ENCODE measurements at regions not wholly inside any gene's neighbourhood (a gene's known extent, or its start where the extent isn't known, plus 50 kb on each side); places are given as distances from the start of the nearest gene placed in this dataset.
"Not testable (repeated sequence)": the region's sequence is repeated elsewhere in the genome, so short reads cannot be mapped to it uniquely, and the experiment has no call there.

DNA sequence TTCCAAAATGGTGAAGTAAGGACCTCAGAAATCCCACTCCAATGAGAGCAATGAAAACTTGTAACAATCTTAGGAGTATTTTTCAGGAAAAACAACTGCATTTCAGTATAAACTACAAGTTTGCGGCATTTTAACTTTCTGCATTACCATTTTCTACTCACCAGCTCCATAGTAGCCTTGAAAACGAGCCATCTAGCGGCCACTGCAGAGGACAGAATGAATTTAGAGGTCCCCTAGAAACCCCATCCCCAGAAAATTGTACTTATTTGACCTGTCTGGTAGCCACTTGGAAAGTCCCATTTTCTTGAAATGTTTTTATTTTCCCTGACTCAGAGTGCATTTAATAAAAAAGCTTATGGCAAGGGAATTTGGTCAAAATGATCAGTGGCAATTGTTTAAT, 205.4 kb upstream of the ITGA1 start:
- ATAC-seq, result no peak
- DNase-seq, result no peak
- intact Hi-C loops (cut with micrococcal nuclease), result no loop called here

- intact Hi-C loops (cut with micrococcal nuclease), result no loop called here
- DNase-seq, result no peak
- no peak for ATAC-seq
Observed at GRCh38 chr5:52587131-52587530, 200.6 kb upstream of the ITGA1 start.

DNA sequence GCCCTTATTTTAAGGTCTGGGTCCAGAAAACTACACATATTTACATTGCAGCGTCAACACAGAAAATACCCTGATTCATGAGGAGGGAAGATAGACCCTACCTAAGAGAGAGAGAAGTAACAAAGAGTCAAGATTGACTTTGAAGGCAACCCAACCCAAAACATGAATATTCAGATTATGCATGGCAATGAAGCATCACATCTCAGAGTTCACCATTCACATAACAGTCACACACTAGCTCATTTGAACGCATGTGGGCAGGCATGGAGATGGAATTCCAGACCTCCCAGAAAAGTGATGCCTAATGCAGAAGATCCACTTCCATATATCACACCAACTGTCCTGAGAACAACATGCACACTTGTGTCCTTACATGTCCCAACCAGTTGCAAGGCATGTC, 190.1 kb upstream of the ITGA1 start:
- no peak for ATAC-seq
- no peak for DNase-seq
- intact Hi-C loops (cut with micrococcal nuclease), result no loop called here

GRCh38 chr5:52598968-52599367, 188.7 kb upstream of the ITGA1 start:
- ATAC-seq (no peak), DNase-seq (no peak)
- intact Hi-C loops (cut with micrococcal nuclease), result no loop called here

GRCh38 chr5:52603778-52604554, 183.8 kb upstream of the ITGA1 start:
- DNase-seq (no peak), ATAC-seq (no peak)
- intact Hi-C loops (cut with micrococcal nuclease), result no loop called here

DNA sequence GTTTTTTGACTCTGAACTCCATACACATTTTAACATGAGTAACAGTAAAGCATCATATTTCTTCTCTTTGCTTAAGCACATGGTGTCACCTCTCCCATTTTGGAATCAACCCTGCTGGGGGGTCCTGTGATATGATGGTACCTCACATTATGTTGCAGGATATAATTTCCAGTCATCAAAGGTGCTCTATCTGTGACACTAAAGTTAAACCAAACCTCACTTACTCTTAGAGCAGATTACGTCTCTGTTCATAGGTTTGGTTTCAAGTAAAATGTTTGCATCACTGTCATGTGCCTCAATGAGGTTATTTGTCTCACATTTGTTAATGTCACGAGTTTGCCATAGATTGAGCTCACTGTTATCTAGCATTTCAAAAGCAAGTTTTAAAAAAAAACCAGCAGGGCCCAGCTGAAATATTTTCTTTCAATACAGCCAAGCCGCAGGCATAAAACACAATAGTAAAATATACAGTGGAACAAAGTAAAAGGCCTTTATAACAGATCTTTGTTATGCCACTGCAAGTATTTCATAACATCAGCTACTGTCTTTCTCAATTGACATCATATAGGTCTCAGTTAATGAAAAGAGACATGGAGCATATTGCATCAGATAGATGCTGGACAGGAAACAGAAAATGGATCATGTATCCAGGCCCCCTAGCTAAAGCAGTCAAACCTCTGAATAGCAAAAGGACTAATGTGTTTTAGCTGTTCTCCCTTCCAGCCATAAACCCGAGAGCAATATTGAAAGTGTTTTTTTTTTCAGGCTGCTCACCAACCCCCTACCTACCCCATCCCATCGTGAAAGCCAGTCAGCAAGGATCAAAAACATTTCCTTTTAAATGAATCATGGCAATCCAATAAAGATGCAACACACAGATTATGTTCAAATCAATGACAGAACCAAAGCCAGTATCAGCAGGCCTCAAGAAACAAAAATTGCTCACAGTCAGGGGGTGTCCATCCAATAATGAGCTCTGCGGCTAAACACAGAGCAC, 182.1 kb upstream of the ITGA1 start:
- intact Hi-C loops (cut with micrococcal nuclease), result no loop called here
- DNase-seq (no peak), ATAC-seq (no peak)

- DNase-seq (no peak), ATAC-seq (no peak)
- intact Hi-C loops (cut with micrococcal nuclease), result no loop called here
Observed at GRCh38 chr5:52607227-52607824, 180.4 kb upstream of the ITGA1 start.

DNA sequence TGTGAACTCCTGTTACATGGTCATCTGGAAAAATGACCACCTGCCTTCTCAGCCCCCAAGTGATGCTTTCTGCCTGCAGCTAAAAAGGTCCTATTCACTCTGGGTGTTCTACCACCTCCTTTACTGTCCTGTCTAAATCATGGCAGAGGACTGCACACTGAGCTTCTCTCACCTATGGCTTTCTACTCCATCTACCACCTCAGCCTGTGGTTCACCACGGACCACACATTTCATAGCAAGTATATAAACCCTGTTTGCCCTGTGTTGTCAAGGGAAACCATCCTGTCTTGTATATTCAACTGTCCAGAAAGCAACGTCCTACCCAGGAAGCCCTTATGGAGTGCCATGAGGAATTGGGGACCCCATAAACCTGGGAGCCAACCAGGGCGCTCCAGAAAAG, 167.4 kb upstream of the ITGA1 start:
- intact Hi-C loops (cut with micrococcal nuclease), result no loop called here

DNA sequence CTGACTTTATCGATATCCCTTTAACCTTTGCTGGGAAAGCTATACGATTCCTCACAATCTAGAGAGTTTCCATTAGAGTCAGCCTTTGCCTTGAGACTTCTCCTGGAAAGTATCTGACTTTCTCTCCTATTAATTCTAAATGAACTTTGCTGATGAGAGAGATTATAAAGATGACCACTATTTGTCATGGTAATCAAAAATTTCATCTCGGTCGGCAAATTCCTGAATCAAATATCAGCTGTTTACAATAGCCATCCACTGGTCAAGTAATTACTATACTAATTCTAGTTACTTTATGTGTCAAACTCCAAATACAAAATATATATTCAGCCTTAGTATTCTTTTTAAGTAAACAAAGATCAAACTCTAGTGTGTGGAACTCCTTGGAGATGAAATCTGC, 164.4 kb upstream of the ITGA1 start:
- no peak for DNase-seq
- intact Hi-C loops (cut with micrococcal nuclease), result no loop called here
- no peak for ATAC-seq

More for the DNA sequence above, 167.4 kb upstream of the ITGA1 start:
- ATAC-seq (no peak), DNase-seq (no peak)

GRCh38 chr5:52624291-52624690, 163.4 kb upstream of the ITGA1 start:
- no peak for DNase-seq
- ATAC-seq, result no peak
- intact Hi-C loops (cut with micrococcal nuclease), result no loop called here

- DNase-seq, result no peak
- intact Hi-C loops (cut with micrococcal nuclease), result no loop called here
- ATAC-seq, result no peak
Observed at GRCh38 chr5:52626312-52626711, 161.4 kb upstream of the ITGA1 start.

GRCh38 chr5:52627740-52628139, 160.0 kb upstream of the ITGA1 start:
- no peak for DNase-seq
- intact Hi-C loops (cut with micrococcal nuclease), result no loop called here
- ATAC-seq, result no peak

DNA sequence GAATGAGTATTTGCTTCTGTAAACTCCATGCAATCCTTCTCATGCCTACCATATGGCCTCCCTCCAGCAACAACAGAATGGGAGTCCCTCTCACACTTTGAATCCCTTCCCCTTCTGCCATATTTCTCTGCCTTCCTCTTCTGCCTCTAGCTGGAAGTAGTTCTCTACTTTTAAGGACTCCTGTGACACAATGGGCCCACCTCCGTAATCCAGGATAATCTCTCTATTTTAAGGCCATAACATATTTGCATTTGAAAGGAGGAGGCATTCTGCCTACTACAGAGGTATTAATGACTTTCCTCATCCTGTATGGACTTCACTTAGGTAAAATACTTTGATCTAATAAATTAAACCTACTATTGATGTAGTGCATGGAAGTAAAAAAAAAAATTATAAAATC, 155.4 kb upstream of the ITGA1 start:
- intact Hi-C loops (cut with micrococcal nuclease), result no loop called here
- DNase-seq (no peak), ATAC-seq (no peak)

DNA sequence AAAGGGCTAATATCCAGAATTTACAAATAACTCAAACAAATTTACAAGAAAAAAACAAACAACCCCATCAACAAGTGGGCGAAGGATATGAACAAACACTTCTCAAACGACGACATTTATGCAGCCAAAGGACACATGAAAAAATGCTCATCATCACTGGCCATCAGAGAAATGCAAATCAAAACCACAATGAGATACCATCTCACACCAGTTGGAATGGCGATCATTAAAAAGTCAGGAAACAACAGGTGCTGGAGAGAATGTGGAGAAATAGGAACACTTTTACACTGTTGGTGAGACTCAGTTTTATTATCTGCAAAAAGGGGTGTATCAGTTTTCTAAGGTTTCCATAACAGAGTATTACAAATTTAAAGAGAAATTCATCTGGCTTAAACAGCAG, 153.5 kb upstream of the ITGA1 start:
- intact Hi-C loops (cut with micrococcal nuclease); ATAC-seq; DNase-seq: not testable (repeated sequence)

DNA sequence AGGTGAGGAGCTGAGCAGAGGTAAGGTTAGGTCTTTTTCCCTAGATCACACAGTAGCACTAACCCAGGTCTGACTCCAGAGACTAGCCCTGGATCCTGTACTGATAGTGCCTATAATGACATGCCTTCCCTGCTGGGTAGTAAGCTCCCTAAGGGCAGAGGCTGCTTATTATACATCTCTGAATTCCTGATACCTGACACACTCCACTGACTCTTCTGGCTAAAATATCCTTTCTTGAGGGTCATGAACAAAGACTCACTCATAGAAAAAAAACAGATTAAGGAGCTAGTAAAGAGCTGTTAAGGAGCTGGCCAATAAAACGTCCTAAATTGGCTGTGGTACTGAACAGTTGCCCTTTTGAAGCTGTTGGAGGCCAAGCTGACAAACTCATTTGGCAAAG, 149.0 kb upstream of the ITGA1 start:
- intact Hi-C loops (cut with micrococcal nuclease), result no loop called here
- DNase-seq (no peak), ATAC-seq (no peak)

DNA sequence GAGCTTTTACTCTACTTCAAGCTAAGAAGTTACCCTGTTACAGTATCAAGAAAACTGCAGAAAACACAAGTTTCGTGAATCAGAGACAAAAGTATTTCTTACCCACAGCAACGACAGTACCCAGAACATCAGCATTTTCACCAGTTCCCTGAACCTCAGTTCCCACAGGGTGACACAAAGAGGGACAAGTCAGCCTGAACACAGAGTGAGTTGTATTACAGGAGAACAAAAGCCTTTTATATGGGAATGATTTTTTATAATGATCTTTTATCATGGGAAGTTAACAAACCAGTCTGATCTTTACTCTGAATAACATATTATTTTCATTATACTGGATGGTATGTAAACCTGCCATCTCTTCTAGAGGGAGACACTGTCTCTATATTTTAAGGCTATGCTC, 139.0 kb upstream of the ITGA1 start:
- DNase-seq (no peak), ATAC-seq (no peak)
- intact Hi-C loops (cut with micrococcal nuclease), result no loop called here

DNA sequence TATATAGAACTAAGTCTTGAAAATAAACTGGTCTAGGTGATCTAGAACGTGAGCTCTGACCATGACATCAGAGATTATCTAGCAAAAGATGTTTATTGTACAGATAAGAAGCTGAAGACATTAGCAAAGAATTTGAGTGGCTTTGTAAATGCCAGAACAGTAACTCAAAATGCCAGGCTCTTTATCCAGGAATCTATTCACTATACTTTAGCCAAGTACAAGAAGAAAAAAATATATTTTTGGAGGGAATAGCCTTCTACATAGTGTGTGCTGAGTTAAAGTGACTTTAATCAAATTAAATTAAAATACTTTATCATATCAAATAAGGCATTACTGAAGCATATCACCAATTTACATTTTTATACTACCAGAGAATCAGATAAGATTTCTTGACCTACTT, 132.6 kb upstream of the ITGA1 start:
- ATAC-seq, result no peak
- intact Hi-C loops (cut with micrococcal nuclease), result loop anchor here (10.0 kb wide), 1 partner anchor 1700 kb away; no protein-coding TSS in a partner anchor
- DNase-seq, result no peak

GRCh38 chr5:52656569-52657246, 131.0 kb upstream of the ITGA1 start:
- DNase-seq (no peak), ATAC-seq (no peak)
- intact Hi-C loops (cut with micrococcal nuclease), result loop anchor here (10.0 kb wide), 1 partner anchor 1702 kb away; no protein-coding TSS in a partner anchor

DNA sequence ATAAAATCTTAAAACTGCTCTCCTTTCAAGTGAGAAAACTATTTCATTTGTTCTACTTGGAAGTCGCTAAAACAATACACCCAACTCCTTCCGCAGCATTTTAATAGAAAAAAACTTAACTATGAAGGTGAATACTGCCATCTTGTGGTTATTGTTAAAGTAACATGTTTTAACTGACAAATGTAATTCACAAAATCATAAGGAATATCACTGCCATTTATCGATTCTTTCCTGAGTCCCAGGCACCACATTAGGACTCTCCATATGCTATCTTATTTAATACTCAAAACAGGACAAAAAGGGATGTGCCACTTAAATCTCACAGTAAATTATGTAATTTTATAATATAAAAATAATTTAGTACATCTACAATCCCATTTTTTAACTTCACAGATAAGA, 130.5 kb upstream of the ITGA1 start:
- intact Hi-C loops (cut with micrococcal nuclease), result loop anchor here (10.0 kb wide), 1 partner anchor 1702 kb away; no protein-coding TSS in a partner anchor
- ATAC-seq, result no peak

More for the DNA sequence above, 130.5 kb upstream of the ITGA1 start:
- no peak for DNase-seq

Measured in left ventricle myocardium superior (tissue), 1 donor.